HCT116 (cell line): ENCODE measurements at regions not wholly inside any gene's neighbourhood (a gene's known extent, or its start where the extent isn't known, plus 50 kb on each side); places are given as distances from the start of the nearest gene placed in this dataset.

Experiments used
- ATF3 ChIP-seq: IDR thresholded peaks from 2 replicates; pipeline ENCODE4 v1.6.1; 2012
- CTCF ChIP-seq, 3 experiments: fragments of 200-600 bp in 1 of 3; sonication (generic) in 1 of 3; IDR thresholded peaks in 2 of 3; conservative IDR thresholded peaks in 1 of 3; 2 replicates each; pipeline ENCODE4 v1.5.1; 2012 to 2017; ENCODE audit warnings: low read depth in 2 of 3, low read length in 2 of 3, antibody characterized with exemption in 1 of 3, borderline replicate concordance in 1 of 3, control low read depth in 1 of 3, mild to moderate bottlenecking in 1 of 3, mixed read lengths in 1 of 3, mixed run types in 1 of 3, moderate library complexity in 1 of 3; ENCODE audit not compliant: insufficient read depth in 1 of 3
- EZH2 ChIP-seq: fragments of 200-600 bp; sonication (generic); IDR thresholded peaks from 2 replicates; pipeline ENCODE4 v1.6.1; 2017; ENCODE audit warnings: antibody characterized with exemption, mixed run types
- FOSL1 ChIP-seq: IDR thresholded peaks from 2 replicates; pipeline ENCODE4 v1.6.1; 2012; ENCODE audit warnings: low read depth
- MAX ChIP-seq: IDR thresholded peaks from 2 replicates; pipeline ENCODE4 v1.6.1; 2012
- POLR2A ChIP-seq: IDR thresholded peaks from 2 replicates; pipeline ENCODE4 v1.7.0; 2011; ENCODE audit warnings: borderline replicate concordance; ENCODE audit not compliant: insufficient read depth, insufficient read length; ENCODE audit errors: extremely low read depth
- POLR2AphosphoS5 ChIP-seq: IDR thresholded peaks from 2 replicates; pipeline ENCODE4 v1.6.1; 2011; ENCODE audit warnings: mild to moderate bottlenecking, low read depth, low read length, moderate library complexity
- REST ChIP-seq: IDR thresholded peaks from 2 replicates; pipeline ENCODE4 v1.6.1; 2012; ENCODE audit warnings: low read depth
- SIN3A ChIP-seq: IDR thresholded peaks from 2 replicates; pipeline ENCODE4 v1.6.1; 2012; ENCODE audit warnings: low read depth
- ZFX ChIP-seq: fragments of 450-650 bp; IDR thresholded peaks from 2 replicates; pipeline ENCODE4 v1.6.1; 2017

- TF ChIP-seq CTCF (IDR thresholded peaks at IDR 0.05 in 2 of 3, conservative IDR thresholded peaks at IDR 0.05 in 1 of 3; ENCODE audit: borderline replicate concordance in 1 of 3, insufficient read depth in 1 of 3, low read depth in 2 of 3, low read length in 2 of 3) (no peak), EZH2 (no peak), REST (no peak), ZFX (no peak), POLR2A (no peak), ATF3 (no peak), MAX (no peak), SIN3A (no peak), POLR2AphosphoS5 (no peak), FOSL1 (no peak)
Measured at GRCh38 chr6:21977346-21977745, 319.5 kb downstream of the PRL start.
